ENCODE measurements at regions not wholly inside any gene's neighbourhood (a gene's known extent, or its start where the extent isn't known, plus 50 kb on each side); places are given as distances from the start of the nearest gene placed in this dataset.

GRCh38 chr2:19846567-19846966 lies 55.2 kb downstream of the TTC32 start:
- H4K20me1 ChIP-seq (ENCODE audit: insufficient read depth): no peaks in the 10 kb centered on the region
- no peak overlapping the region for H3K4me3 ChIP-seq
- no peaks in the 10 kb centered on the region for H3K79me2 ChIP-seq (ENCODE audit: low read depth)
- H3K4me1 ChIP-seq (replicated peaks; ENCODE audit: insufficient read depth): peaks cover 3% of the 10 kb centered on the region; the same call in 1 of the 2 replicates
- intact Hi-C loops (cut with micrococcal nuclease; ENCODE audit: unreplicated experiment): no loop called here
- no TSS peak for BruUV-seq (replicated peaks)
- DNase-seq: no peak
- H3K9me2 ChIP-seq (ENCODE audit: insufficient read depth): no peaks in the 10 kb centered on the region
- H3K36me3 ChIP-seq (ENCODE audit: low read depth): no peaks in the 10 kb centered on the region
- H3K9me3 ChIP-seq (ENCODE audit: insufficient read depth, low read depth): no peaks in the 10 kb centered on the region
- H3F3A ChIP-seq (ENCODE audit: insufficient read depth, low read depth): no peaks in the 10 kb centered on the region
- H3K27ac ChIP-seq: no peak overlapping the region
- TF ChIP-seq EZH2 (IDR thresholded peaks at IDR 0.05; ENCODE audit: low read depth): no peak
- H3K4me2 ChIP-seq: no peak overlapping the region
- H2AFZ ChIP-seq: no peak overlapping the region
- no peaks in the 10 kb centered on the region for H3K27me3 ChIP-seq (ENCODE audit: insufficient read depth, low read depth)
- ChIA-PET CTCF (no interaction called here), POLR2A (ENCODE audit: unreplicated experiment) (interaction anchor here (0.6 kb wide), 1 partner anchor 60 kb away, joined by 3 read pairs; no protein-coding TSS in a partner anchor)

GRCh38 chr2:19846030-19846429 lies 55.8 kb downstream of the TTC32 start:
- H2AFZ ChIP-seq: no peak overlapping the region
- H3K79me2 ChIP-seq (ENCODE audit: low read depth): no peaks in the 10 kb centered on the region
- CTCF ChIA-PET: no interaction called here
- H3K4me3 ChIP-seq: no peak overlapping the region
- no peaks in the 10 kb centered on the region for H3K9me3 ChIP-seq (ENCODE audit: insufficient read depth, low read depth)
- intact Hi-C loops (cut with micrococcal nuclease; ENCODE audit: unreplicated experiment): no loop called here
- DNase-seq: peak in 1 of 2 experiments; percentile 21
- BruUV-seq (replicated peaks): no TSS peak
- no peaks in the 10 kb centered on the region for H3F3A ChIP-seq (ENCODE audit: insufficient read depth, low read depth)
- H3K9me2 ChIP-seq (ENCODE audit: insufficient read depth): no peaks in the 10 kb centered on the region
- POLR2A ChIA-PET (ENCODE audit: unreplicated experiment): interaction anchor here (0.6 kb wide), 1 partner anchor 60 kb away, joined by 3 read pairs; no protein-coding TSS in a partner anchor
- no peak for TF ChIP-seq CTCF (conservative IDR thresholded peaks at IDR 0.05)
- TF ChIP-seq EZH2 (IDR thresholded peaks at IDR 0.05; ENCODE audit: low read depth): no peak
- no peak overlapping the region for H3K4me2 ChIP-seq
- no peaks in the 10 kb centered on the region for H3K27me3 ChIP-seq (ENCODE audit: insufficient read depth, low read depth)
- H3K27ac ChIP-seq: no peak overlapping the region
- no peaks in the 10 kb centered on the region for H4K20me1 ChIP-seq (ENCODE audit: insufficient read depth)
- H3K4me1 ChIP-seq (replicated peaks; ENCODE audit: insufficient read depth): peaks cover 3% of the 10 kb centered on the region; the same call in 1 of the 2 replicates
- H3K36me3 ChIP-seq (ENCODE audit: low read depth): no peaks in the 10 kb centered on the region

- Histone ChIP-seq H4K20me1 (ENCODE audit: insufficient read depth) (no peaks in the 10 kb centered on the region), H3F3A (ENCODE audit: insufficient read depth, low read depth) (no peaks in the 10 kb centered on the region), H3K9me2 (ENCODE audit: insufficient read depth) (no peaks in the 10 kb centered on the region), H3K79me2 (ENCODE audit: low read depth) (no peaks in the 10 kb centered on the region), H3K4me2 (no peak overlapping the region), H3K4me3 (no peak overlapping the region), H3K36me3 (ENCODE audit: low read depth) (no peaks in the 10 kb centered on the region), H2AFZ (no peak overlapping the region), H3K27ac (no peak overlapping the region), H3K9me3 (ENCODE audit: insufficient read depth, low read depth) (no peaks in the 10 kb centered on the region), H3K4me1 (replicated peaks; ENCODE audit: insufficient read depth) (peaks cover 3% of the 10 kb centered on the region; the same call in 1 of the 2 replicates), H3K27me3 (ENCODE audit: insufficient read depth, low read depth) (no peaks in the 10 kb centered on the region)
- TF ChIP-seq CTCF (conservative IDR thresholded peaks at IDR 0.05) (no peak), EZH2 (IDR thresholded peaks at IDR 0.05; ENCODE audit: low read depth) (no peak)
- intact Hi-C loops (cut with micrococcal nuclease; ENCODE audit: unreplicated experiment): no loop called here
- CTCF ChIA-PET: no interaction called here
- BruUV-seq (replicated peaks): no TSS peak
- POLR2A ChIA-PET (ENCODE audit: unreplicated experiment): no interaction called here
- no peak for DNase-seq
Measured at GRCh38 chr2:19845323-19845920, 56.4 kb downstream of the TTC32 start.

GRCh38 chr2:19844750-19845149 lies 57.0 kb downstream of the TTC32 start:
- no peaks in the 10 kb centered on the region for H3K79me2 ChIP-seq (ENCODE audit: low read depth)
- no peak for DNase-seq
- intact Hi-C loops (cut with micrococcal nuclease; ENCODE audit: unreplicated experiment): no loop called here
- no peak overlapping the region for H3K27ac ChIP-seq
- no peaks in the 10 kb centered on the region for H3F3A ChIP-seq (ENCODE audit: insufficient read depth, low read depth)
- H2AFZ ChIP-seq: no peak overlapping the region
- H4K20me1 ChIP-seq (ENCODE audit: insufficient read depth): no peaks in the 10 kb centered on the region
- CTCF ChIA-PET: no interaction called here
- no TSS peak for BruUV-seq (replicated peaks)
- H3K4me1 ChIP-seq (replicated peaks; ENCODE audit: insufficient read depth): peaks cover 3% of the 10 kb centered on the region; the same call in 1 of the 2 replicates
- H3K9me2 ChIP-seq (ENCODE audit: insufficient read depth): no peaks in the 10 kb centered on the region
- TF ChIP-seq EZH2 (IDR thresholded peaks at IDR 0.05; ENCODE audit: low read depth): no peak
- no peaks in the 10 kb centered on the region for H3K27me3 ChIP-seq (ENCODE audit: insufficient read depth, low read depth)
- H3K9me3 ChIP-seq (ENCODE audit: insufficient read depth, low read depth): no peaks in the 10 kb centered on the region
- no peak overlapping the region for H3K4me2 ChIP-seq
- H3K4me3 ChIP-seq: no peak overlapping the region
- no peaks in the 10 kb centered on the region for H3K36me3 ChIP-seq (ENCODE audit: low read depth)
- POLR2A ChIA-PET (ENCODE audit: unreplicated experiment): no interaction called here
